Right lobe of liver (tissue), 4 donors: ENCODE measurements at regions not wholly inside any gene's neighbourhood (a gene's known extent, or its start where the extent isn't known, plus 50 kb on each side); places are given as distances from the start of the nearest gene placed in this dataset.

Source experiments
- CTCF ChIP-seq, 4 donors: fragments of 200-600 bp in 3 of 4; fragments of 450-650 bp in 1 of 4; IDR thresholded peaks; one replicate each; pipeline versions ENCODE4 v1.5.1 to v1.8.0; 2016 to 2022; ENCODE audit warnings: antibody characterized with exemption in 4 of 4, mild to moderate bottlenecking in 2 of 4
- POLR2A ChIP-seq: fragments of 450-650 bp; IDR thresholded peaks from one replicate; pipeline ENCODE4 v1.6.1; 2017; ENCODE audit warnings: antibody characterized with exemption, mild to moderate bottlenecking
- donor health status: DM: no; HTN: no; CAD: no.
- donor health status: DM: no; HTN: no; CAD: no.
- donor health status: DM: no; HTN: yes; CAD: no.

- TF ChIP-seq POLR2A (no peak), CTCF (IDR thresholded peaks at IDR 0.05) (no peak)
Measured at GRCh38 chr3:144521131-144521530, 549.5 kb downstream of the DIPK2A start.
